ENCODE measurements at regions not wholly inside any gene's neighbourhood (a gene's known extent, or its start where the extent isn't known, plus 50 kb on each side); places are given as distances from the start of the nearest gene placed in this dataset.

DNA sequence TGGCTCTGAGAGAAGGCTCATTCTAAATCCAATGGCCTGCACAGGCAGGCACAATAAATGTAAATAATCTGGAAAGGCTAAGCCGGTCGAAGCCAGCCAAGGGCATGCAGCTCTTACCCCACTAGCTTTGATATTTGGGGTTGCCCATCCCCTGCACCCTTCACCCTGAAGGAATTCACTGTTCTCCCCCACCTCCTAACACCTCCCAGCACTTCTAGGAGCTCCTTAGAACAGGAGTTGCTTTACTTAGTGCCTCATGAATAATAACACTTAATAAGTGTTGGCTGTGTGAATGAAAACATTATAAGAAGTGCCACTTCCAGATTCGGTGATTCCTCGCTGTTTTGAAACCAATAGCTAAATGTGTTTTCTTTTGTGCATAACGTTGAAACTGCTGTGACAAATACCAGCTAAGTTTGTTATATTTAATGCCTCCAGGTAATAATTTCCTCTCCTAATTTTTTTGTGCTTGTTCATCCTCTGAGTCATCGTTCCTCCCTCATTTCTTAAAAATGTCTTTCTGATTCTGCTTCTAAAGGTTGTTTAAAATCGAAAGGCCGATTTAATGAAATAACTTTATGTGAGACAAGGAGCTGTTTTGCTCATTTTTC, 458.8 kb downstream of the METTL4 start:
- TF ChIP-seq, protein P1, sequence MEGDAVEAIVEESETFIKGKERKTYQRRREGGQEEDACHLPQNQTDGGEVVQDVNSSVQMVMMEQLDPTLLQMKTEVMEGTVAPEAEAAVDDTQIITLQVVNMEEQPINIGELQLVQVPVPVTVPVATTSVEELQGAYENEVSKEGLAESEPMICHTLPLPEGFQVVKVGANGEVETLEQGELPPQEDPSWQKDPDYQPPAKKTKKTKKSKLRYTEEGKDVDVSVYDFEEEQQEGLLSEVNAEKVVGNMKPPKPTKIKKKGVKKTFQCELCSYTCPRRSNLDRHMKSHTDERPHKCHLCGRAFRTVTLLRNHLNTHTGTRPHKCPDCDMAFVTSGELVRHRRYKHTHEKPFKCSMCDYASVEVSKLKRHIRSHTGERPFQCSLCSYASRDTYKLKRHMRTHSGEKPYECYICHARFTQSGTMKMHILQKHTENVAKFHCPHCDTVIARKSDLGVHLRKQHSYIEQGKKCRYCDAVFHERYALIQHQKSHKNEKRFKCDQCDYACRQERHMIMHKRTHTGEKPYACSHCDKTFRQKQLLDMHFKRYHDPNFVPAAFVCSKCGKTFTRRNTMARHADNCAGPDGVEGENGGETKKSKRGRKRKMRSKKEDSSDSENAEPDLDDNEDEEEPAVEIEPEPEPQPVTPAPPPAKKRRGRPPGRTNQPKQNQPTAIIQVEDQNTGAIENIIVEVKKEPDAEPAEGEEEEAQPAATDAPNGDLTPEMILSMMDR (IDR thresholded peaks at IDR 0.05): no peak
- no peak for TF ChIP-seq POLR2A (IDR thresholded peaks at IDR 0.05)

Data from right lobe of liver (tissue), 4 donors.